Kidney capillary endothelial cell (primary cell): ENCODE measurements at regions not wholly inside any gene's neighbourhood (a gene's known extent, or its start where the extent isn't known, plus 50 kb on each side); places are given as distances from the start of the nearest gene placed in this dataset.
"Not testable (repeated sequence)": the region's sequence is repeated elsewhere in the genome, so short reads cannot be mapped to it uniquely, and the experiment has no call there.

Experiments
- DNase-seq: peaks from one replicate; pipeline ENCODE4 v3.0.0-alpha.2; 2018; ENCODE audit warnings: low spot score

GRCh38 chr5:40137223-40137622 is 542.5 kb upstream of the PTGER4 start:
- DNase-seq: no peak

- no peak for DNase-seq
These were observed 544.7 kb upstream of the PTGER4 start for GRCh38 chr5:40134883-40135520.

GRCh38 chr5:40124367-40124766 is 555.3 kb upstream of the PTGER4 start:
- peak; percentile 13 for DNase-seq

DNA sequence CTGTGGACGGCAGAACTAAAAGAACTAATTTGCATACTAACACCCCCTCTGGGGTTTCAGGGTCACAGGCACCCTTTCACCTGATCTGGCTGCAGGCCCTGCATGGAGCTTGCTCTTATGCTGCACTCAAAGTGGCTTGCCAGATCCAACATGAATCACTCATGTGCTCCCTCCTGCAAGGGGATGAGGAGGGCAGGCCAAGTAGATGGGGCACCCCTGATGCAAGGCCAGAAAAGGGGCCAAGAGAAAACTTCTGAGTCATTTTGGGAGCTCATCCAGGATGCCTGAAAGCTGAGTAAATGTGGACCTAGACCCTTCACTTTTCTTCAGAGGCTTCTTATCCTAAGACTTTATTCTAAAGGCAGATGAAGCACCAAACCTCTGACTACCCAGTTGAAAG is 558.5 kb upstream of the PTGER4 start:
- DNase-seq: no peak

- DNase-seq: no peak
These were observed 566.8 kb upstream of the PTGER4 start for GRCh38 chr5:40112875-40113274.

- DNase-seq: not testable (repeated sequence)
These were observed 568.7 kb upstream of the PTGER4 start for GRCh38 chr5:40111036-40111435.

DNA sequence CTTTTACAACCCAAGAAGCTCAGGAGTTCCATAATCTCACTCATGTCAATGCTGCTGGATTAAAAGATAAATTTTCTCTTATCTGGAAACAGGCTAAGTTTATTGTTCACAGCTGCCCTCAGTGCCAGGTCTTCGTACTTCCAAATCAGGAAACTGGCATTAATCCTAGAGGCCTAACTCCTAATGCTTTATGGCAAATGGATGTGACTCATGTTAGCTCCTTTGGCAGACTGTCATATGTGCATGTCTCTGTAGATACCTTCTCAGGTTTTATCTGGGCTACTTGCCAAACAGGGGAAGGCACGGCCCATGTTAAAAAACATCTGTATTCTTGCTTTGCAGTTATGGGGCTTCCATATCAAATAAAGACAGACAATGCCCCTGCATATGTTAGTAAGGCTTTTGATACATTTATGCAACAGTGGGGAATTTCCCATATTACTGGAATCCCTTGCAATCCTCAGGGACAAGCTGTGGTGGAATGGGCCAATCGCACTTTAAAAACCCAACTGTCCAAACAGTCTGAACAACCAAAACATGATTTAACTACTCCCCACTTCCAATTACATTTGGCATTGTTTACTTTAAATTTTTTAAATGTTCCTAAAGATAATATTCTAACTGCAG is 570.8 kb upstream of the PTGER4 start:
- not testable (repeated sequence) for DNase-seq

DNA sequence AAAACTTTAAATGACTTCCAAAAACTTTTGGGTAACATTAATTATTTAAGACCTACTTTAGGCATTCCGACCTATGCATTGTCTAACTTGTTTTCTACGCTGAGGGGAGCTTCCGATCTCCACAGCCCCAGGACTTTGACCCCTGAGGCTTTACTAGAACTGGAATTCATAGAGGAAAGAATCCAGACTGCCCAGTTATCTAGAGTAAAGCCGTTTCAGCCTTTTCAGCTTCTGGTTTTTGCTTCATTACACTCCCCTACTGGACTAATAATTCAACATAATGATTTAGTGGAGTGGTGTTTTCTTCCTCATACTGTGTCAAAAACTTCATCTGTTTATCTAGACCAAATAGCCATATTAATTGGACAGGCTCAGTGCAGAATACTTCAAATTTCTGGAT is 571.9 kb upstream of the PTGER4 start:
- not testable (repeated sequence) for DNase-seq

DNA sequence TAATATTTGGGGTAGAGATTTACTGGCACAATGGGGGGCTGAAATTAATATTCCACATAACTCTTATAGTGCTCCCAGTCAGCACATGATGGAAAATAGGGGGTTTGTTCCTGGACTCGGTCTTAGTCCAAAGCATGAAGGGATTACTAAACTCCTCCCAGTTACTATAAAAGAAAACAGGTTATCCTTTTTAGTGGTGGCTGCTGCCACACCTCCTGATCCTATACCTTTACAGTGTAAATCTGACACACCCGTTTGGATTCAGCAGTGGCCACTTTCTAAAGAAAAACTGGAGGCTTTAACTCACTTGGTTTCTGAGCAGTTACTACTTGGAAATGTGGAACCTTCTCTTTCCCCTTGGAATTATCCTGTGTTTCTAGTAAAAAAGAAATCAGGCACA is 572.9 kb upstream of the PTGER4 start:
- no peak for DNase-seq

DNA sequence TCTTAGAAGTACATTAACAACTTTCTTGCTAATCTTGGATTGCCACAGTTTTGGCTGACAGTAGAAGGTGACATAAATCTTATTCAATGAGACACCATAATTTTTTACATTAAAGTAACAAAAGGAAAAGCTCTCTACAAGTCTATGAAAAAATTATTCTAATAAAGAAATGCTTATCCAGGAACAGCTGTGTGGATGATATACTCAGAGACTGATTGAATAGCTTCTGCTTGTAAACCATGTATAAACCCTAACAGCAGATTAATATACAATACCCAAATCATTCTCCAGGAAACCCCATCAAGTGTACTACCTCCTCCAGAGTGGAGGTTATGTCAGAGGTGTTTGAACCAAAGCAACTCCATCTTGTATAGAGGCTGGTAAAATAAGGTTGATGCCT is 581.4 kb upstream of the PTGER4 start:
- DNase-seq: no peak

GRCh38 chr5:40093550-40093949 is 586.2 kb upstream of the PTGER4 start:
- no peak for DNase-seq

GRCh38 chr5:40089269-40089668 is 590.4 kb upstream of the PTGER4 start:
- no peak for DNase-seq

- DNase-seq: no peak
These were observed 595.1 kb upstream of the PTGER4 start for GRCh38 chr5:40084614-40085013.

GRCh38 chr5:40082313-40082712 is 597.4 kb upstream of the PTGER4 start:
- DNase-seq: no peak

DNA sequence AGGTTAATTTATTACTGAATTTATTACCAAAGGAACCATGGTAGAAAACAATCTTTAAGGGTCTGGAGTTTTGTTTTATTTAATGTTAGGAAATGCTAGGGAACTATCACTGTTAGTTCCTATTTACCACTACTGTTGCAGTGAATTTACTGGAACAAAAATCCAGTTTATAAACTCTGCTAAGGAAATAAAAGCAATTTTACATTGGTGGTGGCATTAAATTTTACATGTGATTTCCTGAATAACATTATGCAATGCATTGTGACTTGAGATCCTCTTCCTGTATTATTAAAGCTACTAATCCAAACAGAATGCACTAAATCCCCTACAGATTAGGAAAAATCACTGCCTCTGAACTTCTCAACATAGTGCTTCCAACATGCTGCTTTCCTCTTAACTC is 599.5 kb upstream of the PTGER4 start:
- no peak for DNase-seq

DNA sequence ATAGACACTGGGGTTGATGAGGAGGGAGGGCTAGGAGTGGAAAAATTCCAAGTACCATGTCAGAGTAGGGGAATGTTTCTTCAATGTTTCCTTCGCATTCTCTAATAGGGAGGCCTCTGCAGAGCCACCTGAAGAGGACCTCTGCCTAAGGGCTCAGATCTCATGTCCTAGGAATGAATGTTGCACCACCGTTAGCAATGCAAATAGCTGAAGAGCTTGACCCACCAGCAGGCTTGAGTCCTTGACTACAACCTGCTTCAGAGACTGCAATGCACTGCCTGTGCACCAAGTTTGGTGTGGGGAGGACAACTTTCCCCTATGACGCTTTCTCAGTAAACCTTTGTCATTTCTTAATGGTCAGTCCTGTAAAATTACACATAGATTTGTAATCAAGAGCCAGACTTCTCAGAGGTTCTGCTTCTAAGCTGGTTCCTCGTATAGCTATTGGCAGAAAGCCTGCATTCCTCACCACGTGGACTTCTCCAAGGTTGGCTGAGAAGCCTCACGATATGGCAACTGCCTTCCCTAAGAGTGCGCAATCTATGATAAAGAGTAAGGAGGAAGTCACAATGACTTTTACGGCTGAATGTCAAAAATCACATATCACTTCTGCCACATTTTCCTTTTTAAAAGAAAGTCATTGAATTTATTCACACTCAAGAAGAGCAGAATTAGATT is 600.7 kb upstream of the PTGER4 start:
- DNase-seq: no peak

DNA sequence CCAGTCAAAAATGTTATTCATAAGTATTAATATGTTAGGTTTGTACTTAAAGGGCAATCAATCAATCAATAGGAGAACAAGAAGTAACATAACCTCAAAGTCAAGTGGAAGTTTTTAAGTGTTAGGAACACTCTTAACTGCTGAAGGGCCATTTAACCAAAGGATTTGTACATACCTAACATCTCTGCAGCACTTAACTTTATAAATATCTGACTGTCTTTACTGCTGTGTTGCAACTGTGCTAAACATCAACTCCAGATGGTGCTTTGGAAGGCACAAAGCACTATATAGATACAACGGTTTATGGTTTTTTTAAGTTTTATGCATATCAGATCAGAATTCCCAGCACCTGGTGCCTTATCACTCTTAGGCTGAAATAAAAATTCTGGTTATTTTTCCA is 604.9 kb upstream of the PTGER4 start:
- DNase-seq: no peak

- DNase-seq: no peak
These were observed 605.8 kb upstream of the PTGER4 start for GRCh38 chr5:40073927-40074326.

DNA sequence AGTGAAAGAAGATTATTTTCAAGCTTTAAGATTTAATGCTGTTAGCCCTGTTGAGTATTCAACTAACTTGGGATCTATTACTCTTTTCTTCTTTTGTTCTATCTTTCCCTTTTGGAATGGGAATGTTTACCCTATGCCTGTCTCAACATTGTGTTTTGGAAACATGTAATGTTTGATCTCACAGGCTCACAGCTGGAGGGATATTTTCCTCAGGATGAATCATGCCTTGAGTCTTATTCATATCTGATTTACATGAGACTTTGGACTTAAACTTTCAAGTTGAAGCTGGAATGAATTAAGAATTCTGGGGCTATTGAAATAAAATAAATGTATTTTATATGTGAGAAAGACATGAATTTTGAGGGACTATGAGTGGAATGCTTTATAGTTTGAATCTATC is 607.8 kb upstream of the PTGER4 start:
- DNase-seq: no peak

GRCh38 chr5:40066616-40067015 is 613.1 kb upstream of the PTGER4 start:
- DNase-seq: no peak

GRCh38 chr5:40052808-40053207 is 626.9 kb upstream of the PTGER4 start:
- DNase-seq: no peak

- peak; percentile 51 for DNase-seq
These were observed 622.0 kb upstream of the DAB2 start for GRCh38 chr5:40046792-40047191.

DNA sequence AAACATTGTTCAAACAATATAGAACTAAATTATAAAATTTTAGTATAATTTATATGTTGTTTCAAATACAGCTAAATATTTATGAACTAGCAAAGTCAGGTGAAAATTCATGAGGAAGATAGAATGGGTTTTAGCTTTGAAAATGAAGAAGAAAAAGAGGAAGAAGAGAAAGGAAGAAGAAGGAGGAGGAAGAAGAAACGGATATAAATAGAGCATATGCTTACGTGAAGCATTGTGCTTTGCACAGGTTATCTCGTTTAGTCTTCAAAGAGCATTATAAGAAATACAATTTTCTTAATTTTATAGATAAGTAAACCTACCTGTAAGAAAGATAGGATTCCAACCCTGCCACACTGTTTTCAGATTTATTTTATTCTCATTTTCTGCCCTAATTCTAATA is 620.6 kb upstream of the DAB2 start:
- no peak for DNase-seq

DNA sequence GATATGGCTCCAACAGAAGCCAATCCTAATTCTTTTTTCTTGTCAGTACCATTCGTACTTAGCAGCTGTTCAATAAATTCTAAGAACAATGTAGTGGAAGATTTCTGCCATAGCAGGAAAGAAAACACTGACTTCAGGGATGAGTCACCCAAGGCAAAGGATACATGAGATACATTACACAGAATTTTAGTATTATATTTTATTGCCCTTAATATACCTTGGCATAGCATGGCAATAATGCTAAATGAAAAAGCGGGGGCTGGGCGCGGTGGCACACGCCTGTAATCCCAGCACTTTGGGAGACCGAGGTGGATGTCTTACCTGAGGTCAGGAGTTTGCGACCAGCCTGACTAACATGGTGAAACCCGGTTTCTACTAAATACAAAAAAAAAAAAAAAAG is 619.1 kb upstream of the DAB2 start:
- DNase-seq: peak; percentile 2
